ENCODE measurements at regions not wholly inside any gene's neighbourhood (a gene's known extent, or its start where the extent isn't known, plus 50 kb on each side); places are given as distances from the start of the nearest gene placed in this dataset.

- no peak for TF ChIP-seq ASH2L (IDR thresholded peaks at IDR 0.05; ENCODE audit: low read length)
- no peak for TF ChIP-seq KDM1A (IDR thresholded peaks at IDR 0.05; ENCODE audit: borderline replicate concordance, low read length)
- no peak for TF ChIP-seq TBP (IDR thresholded peaks at IDR 0.05; ENCODE audit: low read depth, low read length)
- no peak for TF ChIP-seq SP4 (IDR thresholded peaks at IDR 0.05; ENCODE audit: low read length)
- no peak for TF ChIP-seq CTBP2 (IDR thresholded peaks at IDR 0.05; ENCODE audit: borderline replicate concordance, insufficient read depth, insufficient read length, low read length)
- no peak for TF ChIP-seq JUND (IDR thresholded peaks at IDR 0.05; ENCODE audit: low read length)
- no peak for TF ChIP-seq GABPA (IDR thresholded peaks at IDR 0.05; ENCODE audit: borderline replicate concordance, insufficient read depth, low read length)
Measured at GRCh38 chrX:143165778-143166177, 140.1 kb downstream of the SPANXN4 start (continued).

All from H1 (cell line).